ENCODE measurements at regions not wholly inside any gene's neighbourhood (a gene's known extent, or its start where the extent isn't known, plus 50 kb on each side); places are given as distances from the start of the nearest gene placed in this dataset.

- H3K79me2 ChIP-seq (ENCODE audit: insufficient read depth, low read depth, low read length), result no peaks in the 10 kb centered on the region
- no peaks in the 10 kb centered on the region for H4K20me1 ChIP-seq (ENCODE audit: insufficient read depth, low read length)
- no peaks in the 10 kb centered on the region; the same call in 1 of the 2 replicates for H3K9me2 ChIP-seq (ENCODE audit: insufficient read depth, low read length)
- ChIA-PET POLR2A (no interaction called here), CTCF (ENCODE audit: unreplicated experiment) (no interaction called here)
- DNase-seq (ENCODE audit: low spot score), result no peak
- intact Hi-C loops (cut with micrococcal nuclease; ENCODE audit: unreplicated experiment), result no loop called here
- H3K4me2 ChIP-seq (ENCODE audit: low read length), result no peak overlapping the region
- TF ChIP-seq CTCF (conservative IDR thresholded peaks at IDR 0.05; ENCODE audit: low read length) (no peak), EZH2phosphoT487 (IDR thresholded peaks at IDR 0.05; ENCODE audit: borderline replicate concordance, low read depth, low read length) (no peak)
- no peaks in the 10 kb centered on the region for H3K9me3 ChIP-seq (ENCODE audit: low read length)
- no peaks in the 10 kb centered on the region for H3K4me1 ChIP-seq (ENCODE audit: insufficient read depth, low read length, poor library complexity, severe bottlenecking)
- BruUV-seq (replicated peaks), result no TSS peak
- no peak overlapping the region for H2AFZ ChIP-seq (ENCODE audit: low read length)
- H3K4me3 ChIP-seq (ENCODE audit: low read depth, low read length, poor library complexity, severe bottlenecking), result no peak overlapping the region
- H3K36me3 ChIP-seq (ENCODE audit: insufficient read depth, low read length), result no peaks in the 10 kb centered on the region
- H3K27ac ChIP-seq (ENCODE audit: low read depth, low read length, poor library complexity, severe bottlenecking), result no peak overlapping the region
These were observed 948.9 kb upstream of the ARRDC3 start for GRCh38 chr5:92332039-92332438.

GRCh38 chr5:92330365-92330764, 947.2 kb upstream of the ARRDC3 start:
- Histone ChIP-seq H3K4me1 (ENCODE audit: insufficient read depth, low read length, poor library complexity, severe bottlenecking) (no peaks in the 10 kb centered on the region), H3K4me3 (ENCODE audit: low read depth, low read length, poor library complexity, severe bottlenecking) (no peak overlapping the region), H2AFZ (ENCODE audit: low read length) (no peak overlapping the region), H3K4me2 (ENCODE audit: low read length) (no peak overlapping the region), H4K20me1 (ENCODE audit: insufficient read depth, low read length) (no peaks in the 10 kb centered on the region), H3K36me3 (ENCODE audit: insufficient read depth, low read length) (no peaks in the 10 kb centered on the region), H3K27ac (ENCODE audit: low read depth, low read length, poor library complexity, severe bottlenecking) (no peak overlapping the region), H3K9me2 (ENCODE audit: insufficient read depth, low read length) (no peaks in the 10 kb centered on the region; the same call in 1 of the 2 replicates), H3K9me3 (ENCODE audit: low read length) (no peaks in the 10 kb centered on the region), H3K79me2 (ENCODE audit: insufficient read depth, low read depth, low read length) (no peaks in the 10 kb centered on the region)
- BruUV-seq (replicated peaks), result no TSS peak
- intact Hi-C loops (cut with micrococcal nuclease; ENCODE audit: unreplicated experiment), result no loop called here
- POLR2A ChIA-PET, result interaction anchor here (1.2 kb wide), 1 partner anchor 35 kb away, joined by 3 read pairs; no protein-coding TSS in a partner anchor
- CTCF ChIA-PET (ENCODE audit: unreplicated experiment), result no interaction called here
- no peak for DNase-seq (ENCODE audit: low spot score)
- TF ChIP-seq CTCF (conservative IDR thresholded peaks at IDR 0.05; ENCODE audit: low read length), result no peak
- TF ChIP-seq EZH2phosphoT487 (IDR thresholded peaks at IDR 0.05; ENCODE audit: borderline replicate concordance, low read depth, low read length), result no peak

- Histone ChIP-seq H3K4me3 (ENCODE audit: low read depth, low read length, poor library complexity, severe bottlenecking) (no peak overlapping the region), H3K36me3 (ENCODE audit: insufficient read depth, low read length) (no peaks in the 10 kb centered on the region), H2AFZ (ENCODE audit: low read length) (no peak overlapping the region), H3K27ac (ENCODE audit: low read depth, low read length, poor library complexity, severe bottlenecking) (no peak overlapping the region), H3K79me2 (ENCODE audit: insufficient read depth, low read depth, low read length) (no peaks in the 10 kb centered on the region), H3K9me3 (ENCODE audit: low read length) (no peaks in the 10 kb centered on the region), H3K4me1 (ENCODE audit: insufficient read depth, low read length, poor library complexity, severe bottlenecking) (no peaks in the 10 kb centered on the region), H3K4me2 (ENCODE audit: low read length) (no peak overlapping the region), H3K9me2 (ENCODE audit: insufficient read depth, low read length) (no peaks in the 10 kb centered on the region), H4K20me1 (ENCODE audit: insufficient read depth, low read length) (no peaks in the 10 kb centered on the region)
- POLR2A ChIA-PET, result interaction anchor here (1.2 kb wide), 1 partner anchor 35 kb away, joined by 3 read pairs; no protein-coding TSS in a partner anchor
- TF ChIP-seq EZH2phosphoT487 (IDR thresholded peaks at IDR 0.05; ENCODE audit: borderline replicate concordance, low read depth, low read length) (no peak), CTCF (conservative IDR thresholded peaks at IDR 0.05; ENCODE audit: low read length) (no peak)
- no TSS peak for BruUV-seq (replicated peaks)
- CTCF ChIA-PET (ENCODE audit: unreplicated experiment), result no interaction called here
- no peak for DNase-seq (ENCODE audit: low spot score)
- intact Hi-C loops (cut with micrococcal nuclease; ENCODE audit: unreplicated experiment), result no loop called here
These were observed 946.6 kb upstream of the ARRDC3 start for GRCh38 chr5:92329759-92330158.

Data from OCI-LY7 (cell line).